DMS153 treated with DMSO at 0.1 percent for 48 hours (cell line): ENCODE measurements at regions not wholly inside any gene's neighbourhood (a gene's known extent, or its start where the extent isn't known, plus 50 kb on each side); places are given as distances from the start of the nearest gene placed in this dataset.

ENCODE experiments used
- DNase-seq: peaks from one replicate; lab custom pipeline; 2025; ENCODE audit not compliant: unreplicated experiment; lab: John Stamatoyannopoulos, UW

DNA sequence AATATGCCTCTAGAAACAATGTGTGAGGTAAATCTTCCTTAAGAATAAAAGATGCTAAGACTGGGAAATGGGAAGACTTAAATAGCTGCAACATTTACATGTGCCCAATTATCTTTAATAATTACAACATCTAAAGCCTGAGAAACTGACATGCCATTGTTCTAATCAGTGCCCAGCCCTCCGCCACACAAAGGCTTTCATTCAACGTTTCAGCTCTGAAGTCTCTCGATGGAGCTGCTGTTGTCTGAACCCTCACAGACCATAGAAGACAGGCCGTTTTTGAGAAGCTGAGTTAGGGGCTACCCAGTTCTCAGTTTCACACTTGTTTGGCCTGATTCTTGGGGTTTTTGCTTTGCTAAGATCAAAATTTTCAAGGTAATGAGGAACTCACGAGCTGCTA is 315.4 kb upstream of the CHST9 start:
- DNase-seq = no peak

DNA sequence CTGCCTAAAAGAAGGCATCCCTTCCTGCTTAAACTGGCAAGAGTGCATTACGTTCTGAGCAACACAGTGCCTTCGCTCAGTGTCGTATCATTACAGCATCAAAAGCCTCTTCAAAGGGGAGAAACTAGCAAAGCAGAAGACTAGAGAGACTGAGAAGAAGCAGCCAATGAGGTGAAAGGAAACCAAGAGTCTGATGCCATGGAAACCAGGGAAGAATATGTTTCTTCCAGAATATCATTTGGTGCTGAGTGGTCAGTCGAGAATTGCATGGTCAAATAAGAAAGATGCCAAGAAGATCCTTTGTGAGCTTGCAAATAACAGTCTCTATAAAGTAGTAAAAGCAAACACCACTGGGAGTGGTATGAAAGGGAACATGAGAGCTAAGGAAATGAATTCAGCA is 312.1 kb upstream of the CHST9 start:
- DNase-seq = no peak

DNA sequence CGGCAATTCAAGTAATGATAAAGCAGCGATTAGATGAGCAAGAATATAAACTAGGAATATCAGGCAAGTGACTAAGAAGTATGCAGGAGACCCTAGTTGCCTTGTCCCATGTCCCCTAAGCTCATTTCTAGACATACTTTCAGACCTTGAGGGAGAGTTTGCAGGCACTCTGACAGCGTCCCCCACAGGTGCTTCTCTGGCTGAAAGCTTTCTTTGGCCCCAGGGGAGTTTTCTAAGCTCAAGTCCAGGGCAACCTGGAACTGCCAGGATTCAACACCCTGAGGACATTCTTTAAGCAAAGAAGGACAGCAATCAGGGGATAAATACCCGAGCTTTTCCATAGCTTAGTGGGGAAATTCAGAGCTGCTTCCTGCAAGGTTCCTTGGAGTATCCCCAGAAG is 308.1 kb upstream of the CHST9 start:
- DNase-seq = no peak

DNA sequence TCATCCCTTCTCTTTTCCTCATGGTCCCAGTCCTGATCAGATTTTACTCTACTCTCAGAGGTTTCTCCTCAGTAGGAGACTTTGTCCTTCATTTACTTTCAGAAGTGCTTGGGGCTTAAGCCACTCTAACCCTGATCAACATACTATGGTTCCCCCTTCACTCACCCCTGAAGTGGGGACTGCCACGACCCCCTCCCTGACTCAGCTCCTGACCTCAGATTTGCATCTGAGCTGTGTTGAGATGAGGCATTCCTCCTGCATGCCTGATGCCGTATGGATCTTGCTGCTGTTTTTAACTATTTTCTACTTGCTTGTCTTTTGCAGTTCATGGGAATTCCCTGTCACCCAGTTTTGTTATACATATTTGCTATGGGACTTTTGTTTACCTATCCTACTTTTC is 306.7 kb upstream of the CHST9 start:
- DNase-seq = no peak

DNA sequence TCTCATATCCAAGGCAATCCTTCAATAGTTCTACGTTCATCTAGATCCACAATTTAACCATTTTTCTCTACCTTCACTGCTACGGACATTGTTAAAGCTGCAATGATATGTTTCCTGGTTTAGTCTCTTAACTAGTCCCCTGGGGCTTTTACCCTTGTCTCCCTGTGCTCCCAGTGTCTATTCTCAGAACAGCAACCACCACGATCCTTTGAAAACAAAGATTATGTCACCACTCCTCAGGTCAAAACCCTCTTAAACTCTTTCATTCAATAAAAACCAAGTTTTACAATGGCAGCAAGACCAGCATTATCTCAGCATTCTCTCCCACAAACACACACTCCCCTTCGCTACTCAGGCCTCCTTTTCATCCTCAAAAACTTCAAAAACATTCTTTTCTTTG is 298.2 kb upstream of the CHST9 start:
- peak; percentile 54 for DNase-seq

DNA sequence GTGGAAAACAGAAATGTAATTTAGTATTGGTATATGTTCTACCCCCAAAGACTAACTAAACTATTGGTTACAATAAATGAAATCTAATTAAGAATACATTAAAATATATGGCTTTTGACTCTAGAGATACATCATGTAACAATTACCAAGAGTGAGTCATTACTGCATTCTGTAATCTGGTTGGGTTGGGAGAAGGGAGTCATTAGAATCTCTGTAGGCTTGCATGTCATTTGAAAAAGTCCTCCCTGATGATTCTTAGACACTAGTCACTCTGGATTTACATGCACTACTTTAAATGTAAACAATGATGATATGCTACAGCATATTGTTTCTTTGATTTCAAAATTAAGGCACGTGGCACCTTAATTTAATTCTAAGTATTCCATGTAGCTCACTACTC is 293.4 kb upstream of the CHST9 start:
- DNase-seq = no peak

DNA sequence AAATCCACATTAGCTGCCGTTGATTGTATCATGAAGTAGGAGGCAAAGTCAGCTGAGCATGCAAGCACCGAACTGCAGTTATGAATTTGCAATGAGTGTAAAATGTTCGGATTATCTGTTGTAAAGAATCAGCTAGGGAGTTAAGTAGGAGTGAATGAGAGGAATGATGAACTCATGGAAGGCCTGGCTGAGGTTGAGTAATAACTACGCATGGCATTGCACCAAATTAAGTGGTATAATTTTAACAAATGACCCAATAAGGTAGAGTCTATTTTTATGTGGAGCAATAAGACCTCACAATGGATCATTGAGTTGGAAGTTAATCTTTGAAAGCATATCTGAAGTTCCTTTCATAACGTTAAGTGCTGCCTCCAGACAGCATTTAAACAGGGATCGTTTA is 288.2 kb upstream of the CHST9 start:
- no peak for DNase-seq

DNA sequence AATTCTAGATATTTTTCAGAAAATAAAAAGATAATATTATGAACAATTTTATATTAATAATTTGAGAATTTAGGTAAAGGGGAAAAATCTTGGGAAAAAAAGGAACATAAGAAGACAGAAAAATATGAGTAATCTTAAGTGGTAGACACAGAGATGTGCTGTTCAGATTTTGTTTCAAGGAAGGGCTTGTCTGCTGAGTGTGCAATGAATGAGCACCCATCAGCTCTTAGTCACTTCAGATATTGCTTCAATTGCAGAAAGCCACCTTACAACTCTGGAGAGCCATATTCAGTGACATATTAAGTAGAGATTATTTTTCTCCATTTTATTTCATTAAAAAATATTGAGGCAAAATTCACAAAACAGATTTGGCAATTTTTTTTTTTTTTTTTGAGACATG is 282.0 kb upstream of the CHST9 start:
- DNase-seq = no peak

DNA sequence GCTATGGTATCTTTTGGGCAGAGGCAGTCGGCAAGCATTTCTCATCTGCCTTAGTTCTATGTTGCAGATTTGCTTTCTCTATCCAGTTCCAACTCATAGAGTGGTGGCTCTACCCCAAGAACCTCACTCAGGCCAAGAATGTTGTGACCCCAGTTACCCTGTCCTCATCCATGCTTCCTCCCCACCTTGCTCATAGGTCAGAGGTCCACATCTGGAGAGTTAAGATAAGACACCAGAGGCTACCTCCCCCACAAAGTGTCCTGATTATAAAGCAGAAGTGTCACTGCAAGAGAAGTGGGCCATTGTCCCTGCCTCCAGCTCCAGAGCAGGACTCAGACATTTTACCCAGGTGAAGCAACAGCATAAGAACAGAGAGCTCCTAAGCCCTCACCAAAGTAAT is 276.8 kb upstream of the CHST9 start:
- DNase-seq = no peak

DNA sequence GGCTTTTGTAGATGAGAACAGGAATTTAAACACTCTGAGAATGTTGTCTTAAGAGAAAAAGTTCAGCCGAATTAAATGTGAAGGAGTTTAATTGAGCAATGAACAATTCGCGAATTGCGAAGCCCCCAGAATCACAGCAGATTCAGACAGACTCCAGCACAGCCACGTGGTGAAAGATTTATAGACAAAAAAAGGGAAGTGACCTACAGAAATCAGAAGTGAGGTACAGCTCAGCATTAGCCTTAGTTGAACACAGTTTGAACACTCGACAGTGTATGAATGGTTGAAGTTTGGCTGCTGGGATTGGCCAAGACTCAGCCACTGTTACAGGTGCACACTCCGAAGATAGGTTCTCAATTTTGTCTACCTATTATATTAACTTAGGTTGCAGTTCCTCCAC is 264.0 kb upstream of the CHST9 start:
- no peak for DNase-seq

DNA sequence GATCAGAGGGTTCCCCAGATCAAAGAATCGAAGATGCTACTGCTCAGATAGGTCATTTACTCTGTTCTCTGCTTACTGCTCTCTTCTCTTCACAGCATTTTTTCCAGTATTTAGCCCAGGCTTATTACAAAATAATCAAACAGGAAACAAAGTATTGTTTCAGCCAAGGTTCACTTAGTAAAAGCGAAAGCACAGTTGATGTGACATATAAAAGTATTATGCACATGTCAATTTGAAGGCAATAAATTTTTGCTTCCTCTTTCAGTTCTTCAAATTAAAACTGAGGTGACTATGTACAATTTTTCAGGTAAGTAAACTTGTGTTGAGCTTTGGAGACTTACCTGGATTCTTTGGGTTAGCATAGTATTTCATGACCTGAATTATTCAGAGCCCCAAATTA is 262.8 kb upstream of the CHST9 start:
- peak; percentile 31 for DNase-seq

DNA sequence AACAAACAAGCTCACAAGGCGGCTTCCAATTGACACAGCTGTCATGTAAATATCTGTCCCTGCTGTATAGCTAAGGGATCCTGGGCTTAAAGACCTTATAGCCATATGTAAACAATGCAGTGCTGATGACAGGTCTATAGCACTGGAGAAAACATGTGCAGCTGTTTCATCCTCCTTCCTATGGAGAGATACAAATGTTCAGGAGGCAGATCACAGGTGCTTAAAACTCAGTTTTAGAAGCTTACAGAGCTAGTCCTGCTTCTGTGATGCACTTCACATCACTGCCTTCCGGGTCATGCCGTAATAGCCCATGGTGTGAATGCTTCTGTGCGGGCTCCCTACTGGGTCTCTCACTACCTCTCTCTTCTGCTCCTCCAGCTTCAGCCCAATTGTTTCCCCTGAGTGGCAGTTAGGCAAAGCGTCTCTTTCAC is 262.4 kb upstream of the CHST9 start:
- peak; percentile 62 for DNase-seq

DNA sequence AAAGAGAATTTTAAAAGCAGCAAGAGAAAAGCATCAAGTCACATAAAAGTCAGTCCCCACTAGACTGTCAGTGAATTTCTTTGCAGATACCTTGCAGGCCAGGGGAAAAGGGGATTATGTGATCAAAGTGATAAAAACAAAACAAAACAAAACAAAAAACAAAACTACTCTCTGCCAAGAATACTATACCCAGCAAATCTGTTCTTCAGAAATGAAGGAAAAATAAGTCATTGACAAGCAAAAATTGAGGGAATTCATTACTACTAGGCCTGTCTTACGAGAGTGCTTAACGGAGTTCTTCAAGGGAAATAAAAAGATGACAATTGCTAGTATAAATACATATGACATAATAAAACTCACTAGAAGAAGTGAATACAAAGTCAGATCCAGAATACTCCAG is 245.5 kb upstream of the CHST9 start:
- no peak for DNase-seq

DNA sequence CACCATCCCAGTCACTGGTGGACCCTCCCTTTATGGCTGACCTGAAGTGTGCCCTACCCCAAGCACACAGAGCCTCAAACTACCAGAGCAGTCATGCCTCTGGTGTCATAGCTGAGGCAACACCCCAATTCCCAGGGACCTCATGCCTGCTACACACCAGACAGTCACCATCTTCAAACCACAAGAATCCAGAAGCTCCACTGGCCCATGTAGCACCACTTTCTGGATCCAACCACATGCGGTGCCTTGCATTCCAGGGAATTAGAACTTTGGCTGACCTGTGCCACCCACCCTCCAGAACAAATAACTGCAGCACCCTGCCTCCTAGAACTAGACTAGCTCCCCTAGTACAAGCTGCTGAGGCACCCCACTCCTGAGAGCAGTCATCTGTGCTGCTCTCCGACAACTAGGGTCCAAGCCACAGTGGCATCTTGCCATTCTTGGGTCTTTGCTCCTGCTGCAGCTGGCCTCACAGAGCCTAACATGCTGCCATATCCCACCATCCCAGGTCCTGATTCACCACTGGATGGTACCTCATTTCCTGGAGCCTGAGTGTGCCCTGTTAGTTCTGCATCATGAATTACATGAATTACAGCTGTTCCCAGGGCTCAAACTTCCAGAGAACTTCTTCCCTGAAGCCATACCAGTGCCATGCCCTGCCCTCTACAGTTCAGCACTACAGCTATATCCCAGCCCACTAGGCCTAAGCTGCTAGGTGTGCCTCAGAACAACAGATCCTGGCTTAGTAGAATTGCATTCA is 243.8 kb upstream of the CHST9 start:
- no peak for DNase-seq

DNA sequence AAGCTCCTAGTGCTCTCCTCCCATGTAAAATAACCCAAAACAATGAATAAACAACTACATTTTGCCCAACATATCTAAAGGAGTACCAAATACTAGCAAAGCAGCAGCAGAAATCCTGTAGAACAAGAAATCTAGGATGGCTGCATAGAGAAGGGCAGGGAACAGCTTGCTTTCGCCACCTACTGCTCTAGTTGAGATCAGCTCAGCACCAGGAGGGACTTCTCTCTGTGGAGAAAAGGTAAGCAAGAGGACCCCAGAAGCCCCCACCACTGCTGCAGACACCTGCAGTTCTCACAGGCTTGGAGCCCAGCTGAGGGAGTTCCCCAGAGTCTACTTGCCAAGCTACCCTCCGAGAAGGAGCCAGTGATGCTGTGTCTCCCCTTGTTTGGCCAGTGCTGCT is 243.0 kb upstream of the CHST9 start:
- no peak for DNase-seq

DNA sequence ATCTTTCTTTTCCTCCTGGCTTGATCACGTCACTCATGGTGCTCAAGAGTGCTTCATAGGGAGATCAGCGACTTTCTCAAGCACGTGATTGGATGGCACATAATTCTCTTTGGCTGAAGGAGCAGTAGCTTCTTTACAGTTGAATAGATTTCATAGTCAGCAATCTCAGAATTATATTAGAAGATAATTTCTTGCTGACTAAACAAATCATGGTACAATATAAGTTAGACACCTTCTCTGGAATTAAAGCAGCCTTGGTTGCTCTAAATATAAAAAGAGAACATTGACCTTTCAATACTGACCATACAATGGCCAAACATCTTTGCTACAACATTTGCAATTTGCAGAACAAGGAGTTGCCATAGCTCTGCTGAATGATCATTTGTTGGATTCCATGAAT is 238.5 kb upstream of the CHST9 start:
- DNase-seq = no peak

DNA sequence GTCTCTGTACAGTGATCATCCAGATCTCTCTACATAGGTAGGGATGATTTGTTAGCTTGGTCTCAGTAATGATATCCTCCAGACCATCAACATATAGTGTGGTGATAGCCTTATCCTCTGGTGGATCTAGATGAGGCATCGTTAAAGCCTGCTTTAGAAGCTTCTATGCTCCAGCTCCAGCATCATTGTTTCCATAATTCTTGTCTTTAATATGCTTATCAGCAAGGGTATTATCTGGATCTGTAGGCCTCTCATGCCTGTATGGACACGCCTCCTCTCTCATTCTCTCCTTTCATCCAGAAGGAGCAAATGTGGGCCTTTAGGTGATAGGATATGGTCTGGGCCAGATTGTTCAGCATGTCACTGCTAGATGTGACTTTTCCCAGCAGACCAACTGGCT is 234.5 kb upstream of the CHST9 start:
- no peak for DNase-seq

DNA sequence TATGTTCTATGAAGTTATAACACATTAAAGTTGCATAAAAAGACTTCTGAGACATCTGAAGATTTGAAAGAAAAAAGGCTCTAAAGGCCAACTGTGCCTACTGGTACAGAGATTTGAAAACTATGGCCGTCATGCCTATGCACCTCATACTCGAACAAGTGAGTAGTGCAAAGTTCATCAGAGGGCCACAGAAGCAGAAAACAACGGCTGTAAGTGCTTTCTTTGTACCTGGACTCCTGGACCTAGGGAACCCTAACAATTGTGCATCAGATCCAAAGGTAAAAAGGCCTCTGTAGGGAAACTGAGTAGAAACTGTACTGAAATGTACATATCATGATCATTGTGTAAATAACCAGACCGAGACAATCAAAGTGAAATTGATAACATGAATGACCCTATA is 230.4 kb upstream of the CHST9 start:
- no peak for DNase-seq

DNA sequence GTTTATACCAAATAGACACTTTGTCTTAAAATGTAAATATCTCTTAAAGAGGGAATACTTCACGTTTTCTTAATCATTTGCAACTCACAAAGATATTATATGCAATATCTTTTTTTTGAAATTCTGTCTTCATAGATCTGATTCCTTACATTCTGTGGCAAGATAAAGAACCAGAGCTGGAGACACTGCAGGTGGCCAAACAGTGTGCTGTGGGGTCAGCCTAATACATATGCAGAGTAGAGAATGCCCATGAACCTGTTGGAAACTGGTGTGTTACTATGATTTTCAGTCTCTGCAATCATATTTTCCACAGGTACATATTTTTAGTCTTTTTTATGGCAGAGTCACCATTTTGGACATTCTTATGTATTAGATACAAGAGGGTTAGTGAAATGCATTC is 229.6 kb upstream of the CHST9 start:
- no peak for DNase-seq

DNA sequence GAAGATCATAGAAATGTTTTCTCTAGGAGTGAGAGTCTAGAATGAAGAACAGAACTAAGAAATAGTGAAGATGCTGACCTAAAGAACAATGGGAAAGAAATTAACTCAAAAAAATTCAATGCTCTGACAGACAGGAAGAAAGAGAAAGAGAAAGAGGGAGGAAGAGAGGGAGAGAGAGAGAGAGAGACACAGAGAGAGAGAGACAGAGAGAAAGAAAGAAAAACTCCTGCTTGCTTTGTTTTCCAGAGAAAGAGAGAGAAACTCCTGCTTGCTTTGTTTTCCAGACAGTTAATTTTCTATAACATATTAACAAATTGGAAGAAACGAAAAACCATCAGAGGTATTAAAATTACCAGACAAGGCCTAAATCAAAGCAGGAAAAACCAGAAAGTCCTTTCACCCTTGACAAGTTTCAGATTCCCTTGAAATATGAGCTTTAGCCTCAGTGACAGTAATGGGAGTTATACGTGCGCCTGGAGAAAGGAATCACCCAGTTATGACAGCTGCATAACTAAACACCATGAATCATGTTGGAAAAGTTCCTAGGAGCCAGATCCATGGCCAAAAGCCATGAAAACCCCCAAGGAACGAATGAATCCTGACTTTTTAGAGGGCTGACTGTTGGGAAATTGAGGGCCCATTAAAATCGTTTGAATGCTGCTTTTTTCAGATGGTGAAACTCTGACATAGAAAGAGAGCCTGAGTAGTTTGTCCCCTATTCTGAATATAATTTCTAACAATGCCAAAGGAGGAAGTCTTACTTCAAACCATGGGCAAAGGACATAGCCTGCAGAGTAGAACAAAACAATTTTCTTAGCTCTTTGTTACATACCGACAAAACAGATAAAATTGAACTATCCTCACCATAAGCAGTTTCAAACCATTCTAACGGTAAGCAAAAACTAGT is 228.6 kb upstream of the CHST9 start:
- no peak for DNase-seq

DNA sequence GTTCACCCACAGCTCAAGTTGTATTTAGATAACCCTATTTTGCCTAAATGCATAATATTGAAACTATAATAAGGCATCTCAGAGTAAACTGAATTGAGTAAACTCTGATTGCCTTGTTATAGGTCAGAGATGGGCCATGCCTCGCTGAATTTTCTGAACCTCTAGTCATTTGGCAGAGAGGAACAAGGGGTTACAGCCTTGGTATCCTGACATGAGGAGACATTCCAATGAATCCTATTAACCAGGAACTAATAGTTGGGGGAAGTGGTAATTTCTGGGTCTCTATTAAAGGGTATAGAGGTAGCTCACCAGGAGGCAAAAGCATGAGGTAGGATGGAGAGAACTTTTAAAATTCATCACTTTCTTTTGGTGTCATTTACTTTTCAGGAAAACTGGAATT is 227.4 kb upstream of the CHST9 start:
- no peak for DNase-seq

DNA sequence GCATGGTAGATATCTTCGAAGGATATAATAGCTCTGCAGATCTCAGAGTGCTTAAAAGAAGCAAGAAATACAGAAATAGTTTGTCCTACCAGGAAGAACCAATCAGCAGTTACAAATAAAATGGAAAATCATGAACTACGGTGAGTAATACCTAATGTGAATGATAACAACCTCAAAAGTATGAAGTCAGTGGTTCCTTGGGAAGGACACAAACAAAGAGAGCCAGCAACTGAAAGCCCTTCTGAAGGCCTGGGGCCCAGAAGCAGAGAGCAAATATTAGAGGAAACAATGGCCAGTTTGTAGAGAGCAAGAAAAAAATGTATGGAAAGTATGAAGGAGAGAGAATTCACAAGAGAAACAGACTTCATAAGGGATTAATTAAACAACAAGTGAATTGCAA is 226.8 kb upstream of the CHST9 start:
- no peak for DNase-seq
